Adipocyte (in vitro differentiated cells): ENCODE measurements at regions not wholly inside any gene's neighbourhood (a gene's known extent, or its start where the extent isn't known, plus 50 kb on each side); places are given as distances from the start of the nearest gene placed in this dataset.

ENCODE experiments used
- DNase-seq: peaks from one replicate; pipeline ENCODE4 v3.0.0-alpha.2; 2015; ENCODE audit warnings: low read depth
- H3K27me3 ChIP-seq: replicated peaks from 2 replicates; pipeline ENCODE4 v1.7.0; 2013; ENCODE audit warnings: mild to moderate bottlenecking, low read length, moderate library complexity; ENCODE audit not compliant: control insufficient read depth, insufficient read depth
- H3K36me3 ChIP-seq: 2 replicates; pipeline ENCODE4 v1.7.0; 2013; ENCODE audit warnings: low read length, mild to moderate bottlenecking, moderate library complexity; ENCODE audit not compliant: control insufficient read depth, insufficient read depth, severe bottlenecking
- H3K4me1 ChIP-seq: 2 replicates; pipeline ENCODE4 v1.7.0; 2013; ENCODE audit warnings: mild to moderate bottlenecking, low read length, moderate library complexity; ENCODE audit not compliant: control insufficient read depth, insufficient read depth
- H3K4me3 ChIP-seq: 2 replicates; pipeline ENCODE4 v1.7.0; 2013; ENCODE audit warnings: mild to moderate bottlenecking, low read length, moderate library complexity
- H3K9ac ChIP-seq: 2 replicates; pipeline ENCODE4 v1.7.0; 2013; ENCODE audit warnings: mild to moderate bottlenecking, low read length, moderate library complexity
- H3K9me3 ChIP-seq: 2 replicates; pipeline ENCODE4 v1.7.0; 2013; ENCODE audit warnings: mild to moderate bottlenecking, low read length, moderate library complexity; ENCODE audit not compliant: control insufficient read depth

- peak; percentile 50 for DNase-seq
- Histone ChIP-seq H3K27me3 (no peaks in the 10 kb centered on the region), H3K9ac (peak overlapping the region; percentile 43), H3K9me3 (no peaks in the 10 kb centered on the region), H3K4me1 (peaks cover 49% of the 10 kb centered on the region), H3K4me3 (no peak overlapping the region), H3K36me3 (no peaks in the 10 kb centered on the region)
These were observed 129.3 kb downstream of the LNPK start for GRCh38 chr2:175872721-175873120.

DNA sequence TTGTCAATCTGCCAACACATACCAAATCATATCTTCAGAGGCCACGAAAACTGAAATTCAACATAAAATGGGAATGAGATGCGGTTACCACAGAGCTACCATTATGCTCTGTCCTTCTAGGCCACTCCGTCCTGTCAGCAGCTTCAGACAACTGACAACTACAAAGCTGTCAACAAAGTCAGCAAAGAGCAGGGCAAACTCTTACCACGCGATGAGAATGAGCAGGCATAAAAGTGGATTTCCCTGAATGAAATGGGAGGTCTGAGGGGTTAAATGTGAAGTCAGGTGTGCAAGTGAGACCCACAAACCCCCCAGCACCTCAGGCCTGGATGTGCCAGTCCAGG is 130.1 kb downstream of the LNPK start:
- Histone ChIP-seq H3K36me3 (no peaks in the 10 kb centered on the region), H3K9ac (peak overlapping the region; percentile 43), H3K4me1 (peaks cover 45% of the 10 kb centered on the region), H3K27me3 (no peaks in the 10 kb centered on the region), H3K9me3 (no peaks in the 10 kb centered on the region), H3K4me3 (no peak overlapping the region)
- DNase-seq = no peak

- H3K4me1 ChIP-seq = peaks cover 45% of the 10 kb centered on the region
- H3K36me3 ChIP-seq = no peaks in the 10 kb centered on the region
- no peak overlapping the region for H3K4me3 ChIP-seq
- H3K9me3 ChIP-seq = no peaks in the 10 kb centered on the region
- peak overlapping the region; percentile 43 for H3K9ac ChIP-seq
- DNase-seq = peak; percentile 61
- H3K27me3 ChIP-seq = no peaks in the 10 kb centered on the region
These were observed 130.6 kb downstream of the LNPK start for GRCh38 chr2:175871331-175872004.

- Histone ChIP-seq H3K36me3 (no peaks in the 10 kb centered on the region), H3K9ac (no peak overlapping the region), H3K4me3 (no peak overlapping the region), H3K9me3 (no peaks in the 10 kb centered on the region), H3K27me3 (peaks cover 9% of the 10 kb centered on the region), H3K4me1 (peaks cover 7% of the 10 kb centered on the region)
- DNase-seq = no peak
These were observed 136.4 kb downstream of the LNPK start for GRCh38 chr2:175865716-175866115.

DNA sequence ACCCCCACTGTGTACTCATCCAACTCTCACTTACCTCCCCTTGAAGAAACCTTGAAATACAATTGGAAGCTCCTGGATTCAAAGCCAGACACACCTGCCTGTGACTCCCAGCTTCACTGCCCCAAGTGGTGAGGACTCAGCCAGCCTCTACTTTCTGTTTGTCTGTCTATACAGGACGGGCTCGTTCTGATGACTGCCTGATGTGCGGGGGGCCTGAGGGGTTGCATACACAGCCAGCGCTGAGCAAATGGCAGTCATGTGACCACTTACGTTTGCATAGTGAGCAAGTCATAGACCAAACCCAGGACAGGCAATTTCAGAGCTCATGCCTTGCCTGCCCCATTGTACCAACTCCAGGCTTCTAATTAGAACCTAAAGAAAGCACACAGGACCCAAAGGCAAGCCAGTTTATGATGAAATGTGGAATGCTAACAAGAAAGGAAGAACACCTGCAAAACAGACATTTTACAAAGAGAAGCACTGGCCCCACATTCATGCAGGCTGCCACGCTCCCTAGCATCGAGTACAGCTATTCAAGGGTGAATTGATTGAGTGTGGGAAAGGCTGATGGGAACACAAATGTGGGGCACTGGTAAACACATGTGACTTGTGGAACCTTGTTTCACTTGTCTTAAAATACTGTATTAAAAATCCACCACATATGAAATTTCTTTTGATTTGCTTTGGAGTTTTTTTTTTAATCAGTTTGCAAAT is 137.8 kb downstream of the LNPK start:
- H3K36me3 ChIP-seq = no peaks in the 10 kb centered on the region
- no peak overlapping the region for H3K9ac ChIP-seq
- no peaks in the 10 kb centered on the region for H3K4me1 ChIP-seq
- H3K9me3 ChIP-seq = no peaks in the 10 kb centered on the region
- DNase-seq = no peak
- peaks cover 9% of the 10 kb centered on the region for H3K27me3 ChIP-seq
- no peak overlapping the region for H3K4me3 ChIP-seq

GRCh38 chr2:175861958-175862357 is 140.1 kb downstream of the LNPK start:
- Histone ChIP-seq H3K9ac (no peak overlapping the region), H3K4me3 (no peak overlapping the region), H3K4me1 (no peaks in the 10 kb centered on the region), H3K9me3 (no peaks in the 10 kb centered on the region), H3K36me3 (no peaks in the 10 kb centered on the region), H3K27me3 (peaks cover 9% of the 10 kb centered on the region)
- no peak for DNase-seq

DNA sequence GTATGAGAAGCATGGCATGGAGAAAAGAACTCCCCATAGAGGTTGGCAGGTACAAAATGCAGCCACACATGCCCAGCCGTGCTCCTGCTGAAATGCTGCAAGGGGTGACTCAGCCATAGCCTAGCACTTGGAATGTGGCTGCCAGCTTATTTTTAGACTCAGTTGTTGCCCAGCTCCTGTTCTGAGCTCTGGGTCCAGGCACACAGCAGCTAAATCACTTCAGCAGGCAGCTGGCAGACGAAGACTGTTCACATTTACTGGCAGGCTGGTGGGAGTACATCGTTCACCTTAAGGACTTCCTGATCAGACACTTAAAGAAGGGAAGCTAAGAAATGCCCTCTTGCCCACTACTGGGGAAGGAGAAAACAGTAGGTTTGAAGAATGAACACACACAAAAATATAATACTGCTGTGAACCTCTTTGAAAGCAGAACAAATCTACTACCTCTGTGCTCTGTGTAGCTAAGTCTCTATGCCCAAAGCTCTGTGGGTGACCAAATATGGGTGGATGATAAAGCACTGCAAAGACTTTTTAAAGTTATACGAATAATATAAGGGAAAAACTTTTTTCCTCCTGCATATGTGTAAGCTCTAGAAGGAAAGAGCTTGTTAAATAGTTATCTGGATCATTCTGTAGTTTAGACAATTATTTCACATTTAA is 146.1 kb downstream of the LNPK start:
- Histone ChIP-seq H3K27me3 (no peaks in the 10 kb centered on the region), H3K9ac (no peak overlapping the region), H3K4me1 (peaks cover 10% of the 10 kb centered on the region), H3K4me3 (no peak overlapping the region), H3K9me3 (no peaks in the 10 kb centered on the region), H3K36me3 (no peaks in the 10 kb centered on the region)
- peak; percentile 77 for DNase-seq

- Histone ChIP-seq H3K4me1 (peaks cover 10% of the 10 kb centered on the region), H3K4me3 (no peak overlapping the region), H3K9me3 (no peaks in the 10 kb centered on the region), H3K36me3 (no peaks in the 10 kb centered on the region), H3K9ac (no peak overlapping the region), H3K27me3 (no peaks in the 10 kb centered on the region)
- DNase-seq = no peak
These were observed 146.8 kb downstream of the LNPK start for GRCh38 chr2:175855236-175855635.

DNA sequence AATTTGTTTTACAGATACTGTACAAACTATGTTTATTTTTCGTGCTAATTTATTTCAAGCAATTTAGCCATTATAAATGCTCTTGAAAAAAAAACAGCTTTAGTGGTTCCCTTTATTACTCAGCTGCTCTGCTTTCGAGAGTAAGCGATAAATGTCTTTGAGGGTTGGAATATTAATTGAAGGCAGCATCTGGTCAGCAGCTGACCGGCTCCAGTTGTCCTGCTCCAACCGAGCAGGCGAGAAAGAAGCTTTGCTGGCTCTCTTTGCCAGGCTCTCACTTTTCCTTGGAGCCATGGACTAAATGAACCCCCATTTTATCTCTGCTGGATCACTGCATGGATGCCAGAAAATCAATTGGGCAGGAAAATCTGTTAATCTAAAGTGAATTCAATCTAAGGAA is 147.4 kb downstream of the LNPK start:
- no peaks in the 10 kb centered on the region for H3K27me3 ChIP-seq
- peaks cover 10% of the 10 kb centered on the region for H3K4me1 ChIP-seq
- no peaks in the 10 kb centered on the region for H3K36me3 ChIP-seq
- no peaks in the 10 kb centered on the region for H3K9me3 ChIP-seq
- H3K4me3 ChIP-seq = no peak overlapping the region
- no peak overlapping the region for H3K9ac ChIP-seq
- DNase-seq = no peak

DNA sequence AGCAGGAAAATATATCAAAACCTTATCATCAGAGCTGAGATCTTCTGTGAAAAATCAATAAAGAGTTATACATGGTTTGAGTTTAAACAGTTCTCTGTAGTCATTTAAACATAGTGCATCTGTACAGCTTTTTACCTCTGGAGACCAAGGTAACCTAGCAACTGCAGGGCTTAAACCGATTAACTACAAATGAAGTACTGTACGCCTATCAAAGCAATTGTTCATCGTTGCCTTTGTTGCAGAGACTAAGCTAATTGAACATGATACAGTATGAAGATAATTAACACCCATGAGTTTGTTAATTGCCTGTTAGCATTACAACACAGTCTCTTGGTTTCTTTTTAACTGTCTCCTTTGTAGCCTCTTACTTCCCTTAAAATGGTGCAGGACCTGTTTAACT is 147.9 kb downstream of the LNPK start:
- H3K36me3 ChIP-seq = no peaks in the 10 kb centered on the region
- H3K27me3 ChIP-seq = no peaks in the 10 kb centered on the region
- DNase-seq = no peak
- H3K4me3 ChIP-seq = no peak overlapping the region
- no peak overlapping the region for H3K9ac ChIP-seq
- H3K4me1 ChIP-seq = peaks cover 10% of the 10 kb centered on the region
- H3K9me3 ChIP-seq = no peaks in the 10 kb centered on the region

- Histone ChIP-seq H3K36me3 (no peaks in the 10 kb centered on the region), H3K27me3 (no peaks in the 10 kb centered on the region), H3K4me3 (no peak overlapping the region), H3K9ac (no peak overlapping the region), H3K4me1 (peaks cover 10% of the 10 kb centered on the region), H3K9me3 (no peaks in the 10 kb centered on the region)
- DNase-seq = no peak
These were observed 148.5 kb downstream of the LNPK start for GRCh38 chr2:175853616-175853890.
